Trophoblast cell (in vitro differentiated cells and primary cell): ENCODE measurements at regions not wholly inside any gene's neighbourhood (a gene's known extent, or its start where the extent isn't known, plus 50 kb on each side); places are given as distances from the start of the nearest gene placed in this dataset.

Experiments
- DNase-seq, 2 donors: peaks; one replicate each; pipeline ENCODE4 v3.0.0-alpha.2; 2016
- H2AFZ ChIP-seq: 2 replicates; pipeline ENCODE4 v1.6.1; 2013; ENCODE audit warnings: low read length, moderate library complexity, mild to moderate bottlenecking; ENCODE audit not compliant: insufficient read depth, poor library complexity
- H2AK5ac ChIP-seq: 2 replicates; pipeline ENCODE4 v1.6.1; 2013; ENCODE audit warnings: mild to moderate bottlenecking, low read length
- H2BK120ac ChIP-seq: 2 replicates; pipeline ENCODE4 v1.6.1; 2013; ENCODE audit warnings: low read length, mild to moderate bottlenecking, moderate library complexity; ENCODE audit not compliant: insufficient read depth, poor library complexity
- H2BK12ac ChIP-seq: 2 replicates; pipeline ENCODE4 v1.6.1; 2013; ENCODE audit warnings: mild to moderate bottlenecking, low read length, moderate library complexity
- H2BK5ac ChIP-seq: 2 replicates; pipeline ENCODE4 v1.6.1; 2013; ENCODE audit warnings: low read length, low read depth, moderate library complexity, mild to moderate bottlenecking; ENCODE audit not compliant: poor library complexity
- H3K14ac ChIP-seq: 2 replicates; pipeline ENCODE4 v1.6.1; 2013; ENCODE audit warnings: mild to moderate bottlenecking, low read length
- H3K18ac ChIP-seq: 2 replicates; pipeline ENCODE4 v1.6.1; 2013; ENCODE audit warnings: mild to moderate bottlenecking, low read length
- H3K23ac ChIP-seq: 2 replicates; pipeline ENCODE4 v1.6.1; 2013; ENCODE audit warnings: low read length
- H3K27ac ChIP-seq: 2 replicates; pipeline ENCODE4 v1.5.1; 2013; ENCODE audit warnings: low read depth, mild to moderate bottlenecking, inconsistent platforms, low read length, moderate library complexity
- H3K27me3 ChIP-seq: 2 replicates; pipeline ENCODE4 v1.6.1; 2013; ENCODE audit warnings: inconsistent platforms, mild to moderate bottlenecking, low read length, moderate library complexity; ENCODE audit not compliant: insufficient read depth
- H3K36me3 ChIP-seq, 2 experiments: 1 replicate in 1 of 2; 2 replicates in 1 of 2; pipeline ENCODE4 v1.6.1; 2013; ENCODE audit warnings: low read length in 2 of 2, mild to moderate bottlenecking in 2 of 2, moderate library complexity in 1 of 2; ENCODE audit not compliant: insufficient read depth in 2 of 2, control insufficient read depth in 1 of 2
- H3K4ac ChIP-seq: 2 replicates; pipeline ENCODE4 v1.6.1; 2013; ENCODE audit warnings: low read depth, mild to moderate bottlenecking, low read length, moderate library complexity
- H3K4me1 ChIP-seq, 2 experiments: 1 replicate in 1 of 2; 2 replicates in 1 of 2; pipeline ENCODE4 v1.6.1; 2013; ENCODE audit warnings: low read length in 2 of 2, mild to moderate bottlenecking in 2 of 2, moderate library complexity in 1 of 2; ENCODE audit not compliant: insufficient read depth in 2 of 2, control insufficient read depth in 1 of 2
- H3K4me2 ChIP-seq: 2 replicates; pipeline ENCODE4 v1.6.1; 2013; ENCODE audit warnings: inconsistent platforms, mild to moderate bottlenecking, low read length, moderate library complexity
- H3K4me3 ChIP-seq: 2 replicates; pipeline ENCODE4 v1.5.1; 2013; ENCODE audit warnings: mild to moderate bottlenecking, low read depth, low read length, inconsistent platforms
- H3K79me1 ChIP-seq: one replicate; pipeline ENCODE4 v1.6.1; 2013; ENCODE audit warnings: low read length
- H3K79me2 ChIP-seq: 2 replicates; pipeline ENCODE4 v1.6.1; 2013; ENCODE audit warnings: low read length, mild to moderate bottlenecking; ENCODE audit not compliant: control insufficient read depth, insufficient read depth, poor library complexity
- H3K9ac ChIP-seq: 2 replicates; pipeline ENCODE4 v1.6.1; 2013; ENCODE audit warnings: mild to moderate bottlenecking, low read length
- H3K9me3 ChIP-seq: 2 replicates; pipeline ENCODE4 v1.6.1; 2013; ENCODE audit warnings: low read depth, mild to moderate bottlenecking, control low read depth, inconsistent platforms, low read length; ENCODE audit not compliant: insufficient read depth
- H4K12ac ChIP-seq: 2 replicates; pipeline ENCODE4 v1.6.1; 2013; ENCODE audit warnings: low read depth, mild to moderate bottlenecking, low read length, moderate library complexity
- H4K8ac ChIP-seq: 2 replicates; pipeline ENCODE4 v1.6.1; 2013; ENCODE audit warnings: low read depth, mild to moderate bottlenecking, low read length, moderate library complexity
- H4K91ac ChIP-seq: one replicate; pipeline ENCODE4 v1.6.1; 2013; ENCODE audit warnings: low read depth, mild to moderate bottlenecking, low read length, moderate library complexity
- WGBS: extraction: QIAGEN DNeasy Blood & Tissue Kit; methylation state at CpG from one replicate; pipeline ENCODE4 v1.1.7; 2013; ENCODE audit warnings: missing lambda C conversion rate; ENCODE audit not compliant: insufficient read length, insufficient coverage; ENCODE audit errors: extremely low coverage; 5-methylcytosine and 5-hydroxymethylcytosine counted together

GRCh38 chr22:48701296-48702030 is 1126.2 kb downstream of the BRD1 start:
- no peaks in the 10 kb centered on the region for H3K27me3 ChIP-seq
- no peak overlapping the region for H2BK120ac ChIP-seq
- no peak overlapping the region for H3K9ac ChIP-seq
- H4K91ac ChIP-seq: no peak overlapping the region
- H2BK12ac ChIP-seq: no peak overlapping the region
- no peak for DNase-seq
- H3K4me3 ChIP-seq: no peak overlapping the region
- H3K18ac ChIP-seq: no peak overlapping the region
- no peak overlapping the region for H2AK5ac ChIP-seq
- no peaks in the 10 kb centered on the region for H3K9me3 ChIP-seq
- no peak overlapping the region for H4K12ac ChIP-seq
- H2BK5ac ChIP-seq: no peak overlapping the region
- no peaks in the 10 kb centered on the region for H3K79me2 ChIP-seq
- H2AFZ ChIP-seq: no peak overlapping the region
- H3K4me1 ChIP-seq: no peaks in the 10 kb centered on the region
- no peaks in the 10 kb centered on the region for H3K36me3 ChIP-seq
- WGBS: no CpG with 5 or more reads among the region's 23 CpGs
- H3K14ac ChIP-seq: no peak overlapping the region
- no peaks in the 10 kb centered on the region for H3K79me1 ChIP-seq
- no peak overlapping the region for H3K4me2 ChIP-seq
- no peak overlapping the region for H3K27ac ChIP-seq
- H3K23ac ChIP-seq: no peak overlapping the region
- no peak overlapping the region for H3K4ac ChIP-seq
- H4K8ac ChIP-seq: no peak overlapping the region

- Histone ChIP-seq H2AK5ac (no peak overlapping the region), H3K27ac (no peak overlapping the region), H3K9ac (no peak overlapping the region), H4K91ac (no peak overlapping the region), H2BK120ac (no peak overlapping the region), H3K4me2 (no peak overlapping the region), H3K36me3 (no peaks in the 10 kb centered on the region), H4K12ac (no peak overlapping the region), H3K79me1 (no peaks in the 10 kb centered on the region), H2BK12ac (no peak overlapping the region), H2BK5ac (no peak overlapping the region), H3K4me3 (no peak overlapping the region), H2AFZ (no peak overlapping the region), H3K9me3 (no peaks in the 10 kb centered on the region), H3K18ac (no peak overlapping the region), H3K79me2 (no peaks in the 10 kb centered on the region), H4K8ac (no peak overlapping the region), H3K27me3 (no peaks in the 10 kb centered on the region), H3K23ac (no peak overlapping the region), H3K14ac (no peak overlapping the region), H3K4me1 (no peaks in the 10 kb centered on the region), H3K4ac (no peak overlapping the region)
- no CpG with 5 or more reads among the region's 19 CpGs for WGBS
- no peak for DNase-seq
Measured at GRCh38 chr22:48700566-48701295, 1126.9 kb downstream of the BRD1 start.

- H2BK12ac ChIP-seq: no peak overlapping the region
- no peak overlapping the region for H4K12ac ChIP-seq
- H3K27ac ChIP-seq: no peak overlapping the region
- H3K36me3 ChIP-seq: no peaks in the 10 kb centered on the region
- H2AK5ac ChIP-seq: no peak overlapping the region
- no peak overlapping the region for H3K14ac ChIP-seq
- H2BK5ac ChIP-seq: no peak overlapping the region
- H2BK120ac ChIP-seq: no peak overlapping the region
- H3K9ac ChIP-seq: no peak overlapping the region
- H3K18ac ChIP-seq: no peak overlapping the region
- no peak overlapping the region for H4K91ac ChIP-seq
- no peak overlapping the region for H2AFZ ChIP-seq
- no peaks in the 10 kb centered on the region for H3K79me1 ChIP-seq
- H3K4me2 ChIP-seq: no peak overlapping the region
- H3K4me1 ChIP-seq: no peaks in the 10 kb centered on the region
- no peak overlapping the region for H3K4me3 ChIP-seq
- no peak overlapping the region for H4K8ac ChIP-seq
- no peaks in the 10 kb centered on the region for H3K9me3 ChIP-seq
- H3K27me3 ChIP-seq: no peaks in the 10 kb centered on the region
- H3K4ac ChIP-seq: no peak overlapping the region
- H3K79me2 ChIP-seq: no peaks in the 10 kb centered on the region
- WGBS: no CpG with 5 or more reads among the region's 13 CpGs
- no peak for DNase-seq
- H3K23ac ChIP-seq: no peak overlapping the region
Measured at GRCh38 chr22:48700180-48700565, 1127.5 kb downstream of the BRD1 start.

- H2AFZ ChIP-seq: no peak overlapping the region
- H3K9me3 ChIP-seq: no peaks in the 10 kb centered on the region
- H4K12ac ChIP-seq: no peak overlapping the region
- no CpG with 5 or more reads among the region's 17 CpGs for WGBS
- H3K4me2 ChIP-seq: no peak overlapping the region
- H3K9ac ChIP-seq: no peak overlapping the region
- H2BK12ac ChIP-seq: no peak overlapping the region
- H3K79me2 ChIP-seq: no peaks in the 10 kb centered on the region
- no peak overlapping the region for H2BK120ac ChIP-seq
- no peak overlapping the region for H3K4ac ChIP-seq
- H3K27me3 ChIP-seq: no peaks in the 10 kb centered on the region
- no peak overlapping the region for H2AK5ac ChIP-seq
- H3K79me1 ChIP-seq: no peaks in the 10 kb centered on the region
- H4K91ac ChIP-seq: no peak overlapping the region
- H3K4me3 ChIP-seq: no peak overlapping the region
- H4K8ac ChIP-seq: no peak overlapping the region
- no peak overlapping the region for H3K27ac ChIP-seq
- H3K36me3 ChIP-seq: no peaks in the 10 kb centered on the region
- H2BK5ac ChIP-seq: no peak overlapping the region
- no peak for DNase-seq
- no peak overlapping the region for H3K23ac ChIP-seq
- no peaks in the 10 kb centered on the region for H3K4me1 ChIP-seq
- no peak overlapping the region for H3K18ac ChIP-seq
- no peak overlapping the region for H3K14ac ChIP-seq
Measured at GRCh38 chr22:48699511-48699910, 1128.2 kb downstream of the BRD1 start.
